Testis (tissue), 2 donors: ENCODE measurements at regions not wholly inside any gene's neighbourhood (a gene's known extent, or its start where the extent isn't known, plus 50 kb on each side); places are given as distances from the start of the nearest gene placed in this dataset.

Experiments used
- POLR2A ChIP-seq: fragments of 450-650 bp; IDR thresholded peaks from one replicate; pipeline ENCODE4 v1.6.1; 2017; ENCODE audit warnings: antibody characterized with exemption, mild to moderate bottlenecking, moderate library complexity
- TF ChIP-seq, protein P1 (sequence below), 3 experiments: fragments of 450-650 bp in 2 of 3; fragments of 200-600 bp in 1 of 3; sonication (generic) in 1 of 3; IDR thresholded peaks; one replicate each; pipeline ENCODE4 v1.5.1; 2016 to 2019; ENCODE audit warnings: antibody characterized with exemption in 3 of 3, mild to moderate bottlenecking in 2 of 3, moderate library complexity in 1 of 3

DNA sequence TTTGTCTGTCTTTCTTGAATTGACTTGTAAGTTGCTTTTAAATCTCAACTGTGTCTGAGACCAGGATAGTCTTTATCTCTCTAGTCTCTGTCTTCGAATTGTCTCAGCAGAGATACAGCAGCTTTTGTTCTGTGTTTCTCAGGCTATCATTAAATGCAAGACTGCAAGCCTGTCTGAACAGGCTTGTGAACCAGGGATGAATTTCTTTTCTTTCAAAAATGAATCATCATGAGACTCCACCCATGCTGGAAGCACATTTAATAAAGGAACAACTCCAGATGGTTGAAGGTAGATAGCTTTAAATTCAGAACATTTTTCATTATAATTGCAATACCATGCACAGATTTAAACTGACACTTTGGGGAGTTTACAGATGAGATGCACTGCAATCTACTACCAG lies 155.9 kb downstream of the SEC23IP start:
- TF ChIP-seq, protein P1, sequence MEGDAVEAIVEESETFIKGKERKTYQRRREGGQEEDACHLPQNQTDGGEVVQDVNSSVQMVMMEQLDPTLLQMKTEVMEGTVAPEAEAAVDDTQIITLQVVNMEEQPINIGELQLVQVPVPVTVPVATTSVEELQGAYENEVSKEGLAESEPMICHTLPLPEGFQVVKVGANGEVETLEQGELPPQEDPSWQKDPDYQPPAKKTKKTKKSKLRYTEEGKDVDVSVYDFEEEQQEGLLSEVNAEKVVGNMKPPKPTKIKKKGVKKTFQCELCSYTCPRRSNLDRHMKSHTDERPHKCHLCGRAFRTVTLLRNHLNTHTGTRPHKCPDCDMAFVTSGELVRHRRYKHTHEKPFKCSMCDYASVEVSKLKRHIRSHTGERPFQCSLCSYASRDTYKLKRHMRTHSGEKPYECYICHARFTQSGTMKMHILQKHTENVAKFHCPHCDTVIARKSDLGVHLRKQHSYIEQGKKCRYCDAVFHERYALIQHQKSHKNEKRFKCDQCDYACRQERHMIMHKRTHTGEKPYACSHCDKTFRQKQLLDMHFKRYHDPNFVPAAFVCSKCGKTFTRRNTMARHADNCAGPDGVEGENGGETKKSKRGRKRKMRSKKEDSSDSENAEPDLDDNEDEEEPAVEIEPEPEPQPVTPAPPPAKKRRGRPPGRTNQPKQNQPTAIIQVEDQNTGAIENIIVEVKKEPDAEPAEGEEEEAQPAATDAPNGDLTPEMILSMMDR (IDR thresholded peaks at IDR 0.05), result no peak
- TF ChIP-seq POLR2A, result no peak
